Esophagus squamous epithelium (tissue), 5 donors: ENCODE measurements at regions not wholly inside any gene's neighbourhood (a gene's known extent, or its start where the extent isn't known, plus 50 kb on each side); places are given as distances from the start of the nearest gene placed in this dataset.

Experiments used
- DNase-seq: peaks from one replicate; lab custom pipeline; 2025; lab: John Stamatoyannopoulos, UW
- H3K27ac ChIP-seq, 4 donors: fragments of 200-600 bp; sonication (generic); one replicate each; pipeline ENCODE4 v1.5.1; 2016 to 2019; ENCODE audit warnings: mild to moderate bottlenecking in 1 of 4
- H3K27me3 ChIP-seq, 4 donors: fragments of 200-600 bp; sonication (generic); 1 replicate in 3 of 4; 2 replicates in 1 of 4; pipeline versions ENCODE4 v1.5.1 to v1.6.0; 2017 to 2021; ENCODE audit warnings: antibody characterized with exemption in 1 of 4
- H3K36me3 ChIP-seq, 3 donors: fragments of 200-600 bp; sonication (generic); one replicate each; pipeline ENCODE4 v1.5.1; 2016 to 2019
- H3K4me1 ChIP-seq, 3 donors: fragments of 200-600 bp; sonication (generic); one replicate each; pipeline ENCODE4 v1.5.1; 2017 to 2019
- H3K4me3 ChIP-seq, 4 donors: fragments of 200-600 bp; sonication (generic); 1 replicate in 3 of 4; 2 replicates in 1 of 4; pipeline ENCODE4 v1.5.1; 2016 to 2019; ENCODE audit warnings: mild to moderate bottlenecking in 2 of 4, moderate library complexity in 1 of 4
- H3K9me3 ChIP-seq, 3 donors: fragments of 200-600 bp; sonication (generic); one replicate each; pipeline ENCODE4 v1.5.1; 2016 to 2019
- CTCF ChIP-seq, 6 experiments: fragments of 450-650 bp in 4 of 6; fragments of 200-600 bp in 2 of 6; sonication (generic) in 2 of 6; IDR thresholded peaks; one replicate each; pipeline ENCODE4 v1.5.1; 2016 to 2019; ENCODE audit warnings: antibody characterized with exemption in 6 of 6, mild to moderate bottlenecking in 4 of 6, moderate library complexity in 4 of 6
- POLR2A ChIP-seq, 4 donors: fragments of 450-650 bp; IDR thresholded peaks; one replicate each; pipeline ENCODE4 v1.6.1; 2017; ENCODE audit warnings: antibody characterized with exemption in 4 of 4, mild to moderate bottlenecking in 4 of 4, moderate library complexity in 3 of 4
- WGBS, 2 donors: methylation state at CpG; one replicate each; pipeline ENCODE4 v1.1.5; 2018; 5-methylcytosine and 5-hydroxymethylcytosine counted together
- intact Hi-C: fragments of 100-400 bp; cut with DNase I; formaldehyde crosslinking; loops from one replicate; pipeline ENCODE4 v1.15.0; 2022
- donor health status: DM: yes; HTN: yes; CAD: no.

- TF ChIP-seq CTCF (IDR thresholded peaks at IDR 0.05) (no peak), POLR2A (IDR thresholded peaks at IDR 0.05) (no peak)
- no peak overlapping the region for H3K4me3 ChIP-seq
- WGBS, 2 donors, result 91 to 92% methylated on average over 7 of the region's 9 CpGs
- intact Hi-C loops, result no loop called here
- H3K36me3 ChIP-seq, result no peaks in the 10 kb centered on the region
- H3K27ac ChIP-seq, result no peak overlapping the region
- H3K4me1 ChIP-seq, result peaks cover 0 to 21% (median 0%) of the 10 kb centered on the region in 3 donors
- H3K27me3 ChIP-seq, result peaks cover 0 to 9% (median 0%) of the 10 kb centered on the region in 4 donors
- DNase-seq, result no peak
- no peaks in the 10 kb centered on the region for H3K9me3 ChIP-seq
Measured at GRCh38 chr2:216786676-216787075, 73.2 kb downstream of the TNP1 start.

GRCh38 chr2:216784456-216784855 is 75.4 kb downstream of the TNP1 start:
- Histone ChIP-seq H3K27ac (no peak overlapping the region), H3K4me3 (no peak overlapping the region), H3K4me1 (peaks cover 0 to 3% (median 0%) of the 10 kb centered on the region in 3 donors), H3K27me3 (no peaks in the 10 kb centered on the region), H3K9me3 (no peaks in the 10 kb centered on the region), H3K36me3 (no peaks in the 10 kb centered on the region)
- 65 to 94% methylated on average over 3 of the region's 3 CpGs for WGBS, 2 donors
- intact Hi-C loops, result no loop called here
- TF ChIP-seq POLR2A (IDR thresholded peaks at IDR 0.05) (no peak), CTCF (IDR thresholded peaks at IDR 0.05) (no peak)
- DNase-seq, result no peak

- Histone ChIP-seq H3K27me3 (no peaks in the 10 kb centered on the region), H3K4me3 (no peak overlapping the region), H3K27ac (no peak overlapping the region), H3K36me3 (no peaks in the 10 kb centered on the region), H3K9me3 (no peaks in the 10 kb centered on the region), H3K4me1 (no peaks in the 10 kb centered on the region)
- DNase-seq, result no peak
- TF ChIP-seq CTCF (IDR thresholded peaks at IDR 0.05) (no peak), POLR2A (IDR thresholded peaks at IDR 0.05) (no peak)
- 73 to 80% methylated on average over 4 of the region's 4 CpGs for WGBS, 2 donors
- intact Hi-C loops, result no loop called here
Measured at GRCh38 chr2:216781709-216782108, 78.2 kb downstream of the TNP1 start.

GRCh38 chr2:216780843-216781242 is 79.0 kb downstream of the TNP1 start:
- TF ChIP-seq CTCF (IDR thresholded peaks at IDR 0.05) (no peak), POLR2A (IDR thresholded peaks at IDR 0.05) (no peak)
- Histone ChIP-seq H3K36me3 (no peaks in the 10 kb centered on the region), H3K9me3 (no peaks in the 10 kb centered on the region), H3K27me3 (no peaks in the 10 kb centered on the region), H3K27ac (no peak overlapping the region), H3K4me3 (no peak overlapping the region), H3K4me1 (no peaks in the 10 kb centered on the region)
- WGBS, 2 donors, result 93 to 95% methylated on average over 4 of the region's 4 CpGs
- intact Hi-C loops, result no loop called here
- no peak for DNase-seq

GRCh38 chr2:216777637-216778273 is 82.1 kb downstream of the TNP1 start:
- Histone ChIP-seq H3K4me1 (peaks cover 0 to 2% (median 0%) of the 10 kb centered on the region in 3 donors), H3K27ac (no peak overlapping the region), H3K36me3 (no peaks in the 10 kb centered on the region), H3K9me3 (no peaks in the 10 kb centered on the region), H3K4me3 (no peak overlapping the region), H3K27me3 (no peaks in the 10 kb centered on the region)
- intact Hi-C loops, result no loop called here
- DNase-seq, result no peak
- WGBS, 2 donors, result 74 to 84% methylated on average over 6 to 9 of the region's 9 CpGs
- TF ChIP-seq CTCF (IDR thresholded peaks at IDR 0.05), result peak; percentile 22 to 89 (median 69)
- TF ChIP-seq POLR2A (IDR thresholded peaks at IDR 0.05), result no peak
